ENCODE measurements at regions not wholly inside any gene's neighbourhood (a gene's known extent, or its start where the extent isn't known, plus 50 kb on each side); places are given as distances from the start of the nearest gene placed in this dataset.

GRCh38 chr7:131087756-131088658 is 239.7 kb upstream of the MKLN1 start:
- no peak for DNase-seq

- no peak for DNase-seq
Observed at GRCh38 chr7:131090188-131090587, 237.5 kb upstream of the MKLN1 start.

- no peak for DNase-seq
Observed at GRCh38 chr7:131090886-131091692, 236.6 kb upstream of the MKLN1 start.

- no peak for DNase-seq
Observed at GRCh38 chr7:131094685-131095084, 233.0 kb upstream of the MKLN1 start.

- no peak for DNase-seq
Observed at GRCh38 chr7:131095346-131095745, 232.3 kb upstream of the MKLN1 start.

GRCh38 chr7:131096267-131096927 is 231.3 kb upstream of the MKLN1 start:
- no peak for DNase-seq

GRCh38 chr7:131097662-131098376 is 229.9 kb upstream of the MKLN1 start:
- DNase-seq: no peak

- DNase-seq: no peak
Observed at GRCh38 chr7:131098527-131098926, 229.1 kb upstream of the MKLN1 start.

GRCh38 chr7:131100357-131101054 is 227.2 kb upstream of the MKLN1 start:
- DNase-seq: no peak

GRCh38 chr7:131103997-131104396 is 223.7 kb upstream of the MKLN1 start:
- DNase-seq: no peak

GRCh38 chr7:131104596-131105293 is 222.9 kb upstream of the MKLN1 start:
- DNase-seq: no peak

GRCh38 chr7:131105294-131105798 is 222.3 kb upstream of the MKLN1 start:
- DNase-seq: no peak

GRCh38 chr7:131105799-131106680 is 221.6 kb upstream of the MKLN1 start:
- peak; percentile 62 for DNase-seq

GRCh38 chr7:131106681-131107336 is 220.9 kb upstream of the MKLN1 start:
- DNase-seq: peak; percentile 27

GRCh38 chr7:131107337-131108211 is 220.1 kb upstream of the MKLN1 start:
- DNase-seq: peak; percentile 68

GRCh38 chr7:131108212-131108940 is 219.3 kb upstream of the MKLN1 start:
- DNase-seq: no peak

Measured in occipital lobe (tissue), 1 donor.